A204.1 (cell line): ENCODE measurements at regions not wholly inside any gene's neighbourhood (a gene's known extent, or its start where the extent isn't known, plus 50 kb on each side); places are given as distances from the start of the nearest gene placed in this dataset.
"Not testable (repeated sequence)": the region's sequence is repeated elsewhere in the genome, so short reads cannot be mapped to it uniquely, and the experiment has no call there.

ENCODE experiments used
- FAIRE-seq: peaks from 2 replicates; lab custom pipeline; 2012; peaks lifted over from hg19 to GRCh38; lab: Jason Lieb, UNC

DNA sequence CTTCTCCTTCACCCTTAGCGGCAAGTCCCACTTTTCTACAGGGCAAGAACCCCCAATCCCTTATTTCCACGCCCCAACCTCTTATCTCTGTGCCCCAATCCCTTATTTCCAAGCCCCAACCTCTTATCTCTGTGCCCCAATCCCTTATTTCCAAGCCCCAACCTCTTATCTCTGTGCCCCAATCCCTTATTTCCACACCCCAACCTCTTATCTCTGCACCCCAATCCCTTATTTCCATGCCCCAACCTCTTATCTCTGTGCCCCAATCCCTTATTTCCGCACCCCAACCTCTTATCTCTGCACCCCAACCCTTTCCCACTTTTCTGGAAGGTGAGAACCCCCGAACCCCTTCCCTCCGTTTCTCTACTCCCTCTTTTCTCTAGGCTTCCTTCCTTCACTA, 116.1 kb upstream of the GJE1 start:
- not testable (repeated sequence) for FAIRE-seq

DNA sequence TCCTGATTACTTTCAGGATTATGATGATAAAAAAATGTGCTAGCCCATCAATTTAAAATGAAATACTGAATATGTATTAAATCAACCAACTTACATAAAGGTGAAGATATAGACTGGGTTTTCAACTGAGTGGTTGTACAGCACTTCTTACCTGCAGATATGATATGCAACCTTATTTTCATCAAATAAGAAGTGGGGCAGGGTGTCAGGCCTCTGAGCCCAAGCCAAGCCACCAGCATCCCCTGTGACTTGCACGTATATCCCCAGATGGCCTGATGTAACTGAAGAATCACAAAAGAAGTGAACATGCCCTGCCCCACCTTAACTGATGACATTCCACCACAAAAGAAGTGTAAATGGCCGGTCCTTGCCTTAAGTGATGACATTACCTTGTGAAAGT, 117.3 kb upstream of the GJE1 start:
- FAIRE-seq, result not testable (repeated sequence)

DNA sequence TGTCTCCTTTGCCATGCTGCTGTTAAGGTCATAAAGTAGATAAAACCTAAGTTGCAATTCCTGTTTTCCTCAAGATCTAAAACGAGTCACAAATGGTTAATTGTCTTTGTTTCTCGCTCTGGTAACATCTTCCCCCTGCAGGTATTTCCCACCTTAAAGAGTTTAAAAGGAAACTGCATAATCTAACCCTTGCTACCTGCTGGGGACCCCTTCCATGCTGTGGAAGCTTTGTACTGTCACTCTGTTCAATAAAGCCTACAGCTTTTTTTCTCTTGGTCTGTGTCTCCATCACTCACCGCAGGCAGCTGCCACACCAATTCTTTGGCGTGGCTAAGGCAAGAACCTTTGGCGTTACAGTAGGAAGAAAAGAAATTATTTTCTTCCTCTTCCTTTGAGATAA, 117.7 kb upstream of the GJE1 start:
- FAIRE-seq, result no peak

DNA sequence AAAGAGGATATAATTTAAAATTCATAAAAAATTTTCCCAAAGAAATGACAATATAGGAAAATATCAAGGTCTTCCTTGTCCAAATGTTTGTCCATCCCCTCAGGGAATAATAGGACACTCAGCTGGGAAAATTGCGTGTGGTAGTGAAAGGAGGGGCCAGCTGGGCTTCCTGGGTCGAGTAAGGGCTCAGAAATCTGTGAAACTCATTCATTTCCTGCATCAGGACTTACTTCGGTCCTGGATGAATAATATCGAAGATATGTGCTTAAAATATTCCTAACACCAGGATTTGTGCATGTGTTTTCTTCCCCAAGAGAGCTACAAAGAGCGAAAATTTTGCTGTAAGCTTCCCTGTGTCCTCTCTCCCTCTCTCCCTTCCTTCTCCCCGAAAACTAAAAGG, 118.2 kb upstream of the GJE1 start:
- FAIRE-seq, result no peak

DNA sequence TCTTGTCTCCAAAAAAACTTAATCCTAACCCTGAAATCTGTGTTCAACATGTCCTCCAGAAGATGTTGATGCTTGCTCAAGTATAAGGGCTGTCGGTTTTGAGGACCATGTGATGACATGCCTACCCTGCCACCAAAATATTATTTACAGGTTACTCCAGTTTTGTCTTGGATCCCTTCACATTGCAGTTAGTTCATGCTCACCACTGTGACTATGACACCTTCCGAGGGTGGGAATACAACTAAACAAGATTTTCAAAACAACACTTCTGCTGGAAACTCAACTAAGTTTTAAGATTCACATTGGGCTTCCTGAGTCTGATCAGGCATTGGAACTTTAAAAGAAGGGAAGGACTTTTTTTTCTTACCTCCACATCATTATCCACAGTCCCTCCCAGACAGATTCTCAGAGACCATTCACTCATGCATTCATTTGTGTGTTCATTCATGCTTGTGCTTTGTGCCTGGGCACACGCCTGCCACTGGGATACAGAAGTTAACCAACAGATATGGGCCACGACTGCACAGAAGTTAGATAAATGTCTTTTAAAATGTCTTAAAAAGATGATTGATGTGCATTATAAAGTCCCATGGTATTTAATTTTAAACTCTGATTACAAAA, 118.7 kb upstream of the GJE1 start:
- FAIRE-seq, result no peak

DNA sequence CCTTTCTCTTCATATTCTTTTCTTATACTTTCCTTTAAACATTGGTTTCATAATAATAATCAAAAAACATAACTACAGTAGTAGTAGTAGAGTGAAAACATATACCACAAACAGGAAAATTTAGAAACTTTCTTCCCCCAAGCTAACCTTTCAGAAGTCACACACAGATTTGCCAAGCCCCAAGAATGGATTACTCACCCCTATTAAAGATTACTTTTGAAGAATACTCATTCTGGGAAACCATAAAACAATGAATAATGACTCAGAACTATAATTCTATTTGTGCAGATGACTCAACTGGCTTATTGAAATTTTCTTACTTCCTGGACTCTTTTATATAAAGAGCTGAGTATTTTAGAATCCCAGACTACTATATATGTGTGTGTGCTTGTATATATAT, 119.4 kb upstream of the GJE1 start:
- no peak for FAIRE-seq

DNA sequence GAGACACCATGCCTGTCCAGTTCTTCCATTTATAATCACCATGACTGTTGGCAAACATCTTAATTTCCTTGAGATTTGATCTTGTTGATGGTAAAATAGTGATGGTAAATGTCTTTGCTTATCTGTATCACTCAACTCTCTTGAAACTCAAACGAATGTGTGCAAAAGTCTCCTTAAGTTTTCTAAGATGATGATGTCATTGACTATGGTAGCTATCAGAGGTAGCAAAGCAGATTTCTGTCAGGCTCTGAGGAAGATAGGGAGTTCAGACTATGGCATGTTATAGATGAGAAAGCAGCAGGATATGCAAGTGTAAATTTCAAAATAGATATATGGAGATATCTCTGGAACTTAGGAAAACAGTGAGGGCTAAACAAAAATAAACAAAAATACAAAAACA, 121.0 kb upstream of the GJE1 start:
- FAIRE-seq, result no peak

DNA sequence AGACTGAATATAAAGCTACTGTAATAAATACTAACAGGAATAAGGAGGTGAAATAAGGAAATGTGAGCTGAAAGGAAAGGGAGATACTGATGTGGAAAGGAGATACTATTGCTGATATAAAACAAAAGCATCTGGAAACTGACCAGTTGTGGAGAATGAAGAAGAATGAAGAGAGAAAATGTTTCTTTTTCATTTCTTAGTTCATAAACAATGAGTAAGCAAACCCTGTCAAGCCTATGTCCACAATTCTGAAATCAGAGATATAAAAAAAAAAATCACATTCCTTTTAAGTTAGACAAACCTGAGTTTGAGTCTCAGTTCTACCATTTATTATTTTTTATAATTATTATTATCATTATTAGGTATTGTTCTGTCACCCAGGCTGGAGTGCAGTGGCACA, 121.6 kb upstream of the GJE1 start:
- FAIRE-seq, result no peak

DNA sequence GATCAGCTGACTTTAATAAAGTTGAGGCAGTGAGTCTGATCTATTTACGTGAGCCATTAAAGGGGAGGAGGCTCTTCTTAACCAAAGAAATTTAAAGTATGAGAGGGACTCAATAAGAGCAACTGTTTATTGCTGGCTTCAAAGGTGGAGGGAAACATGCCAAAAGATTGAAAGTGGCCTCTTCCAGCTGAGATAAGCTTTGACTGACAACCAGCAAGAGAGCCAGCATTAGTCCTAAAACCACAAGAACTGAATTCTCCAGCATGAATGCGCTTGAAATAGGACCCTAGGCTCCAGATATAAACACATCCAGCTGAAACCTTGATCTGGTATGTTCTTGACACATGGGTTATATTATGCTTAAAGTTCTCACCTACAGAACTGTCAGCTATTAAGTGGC, 123.1 kb upstream of the GJE1 start:
- no peak for FAIRE-seq

DNA sequence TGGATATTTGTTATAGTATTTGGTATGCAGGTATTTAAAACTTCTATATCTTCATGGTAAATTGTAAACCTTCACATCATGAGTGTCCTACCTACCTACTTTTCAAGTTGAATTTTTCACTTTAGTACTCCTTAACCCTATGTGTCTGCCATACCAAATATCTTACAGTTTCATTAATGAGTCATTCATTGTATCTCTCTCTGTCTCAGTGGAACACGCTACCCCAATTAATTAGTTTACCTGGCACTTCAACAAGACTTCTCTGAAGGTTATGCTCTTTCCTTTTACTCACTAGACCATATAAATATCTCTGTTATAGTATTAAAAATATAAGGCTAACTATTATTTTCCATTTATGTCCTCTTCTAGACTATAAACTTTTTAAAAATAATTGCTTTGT, 123.9 kb upstream of the GJE1 start:
- FAIRE-seq, result no peak

DNA sequence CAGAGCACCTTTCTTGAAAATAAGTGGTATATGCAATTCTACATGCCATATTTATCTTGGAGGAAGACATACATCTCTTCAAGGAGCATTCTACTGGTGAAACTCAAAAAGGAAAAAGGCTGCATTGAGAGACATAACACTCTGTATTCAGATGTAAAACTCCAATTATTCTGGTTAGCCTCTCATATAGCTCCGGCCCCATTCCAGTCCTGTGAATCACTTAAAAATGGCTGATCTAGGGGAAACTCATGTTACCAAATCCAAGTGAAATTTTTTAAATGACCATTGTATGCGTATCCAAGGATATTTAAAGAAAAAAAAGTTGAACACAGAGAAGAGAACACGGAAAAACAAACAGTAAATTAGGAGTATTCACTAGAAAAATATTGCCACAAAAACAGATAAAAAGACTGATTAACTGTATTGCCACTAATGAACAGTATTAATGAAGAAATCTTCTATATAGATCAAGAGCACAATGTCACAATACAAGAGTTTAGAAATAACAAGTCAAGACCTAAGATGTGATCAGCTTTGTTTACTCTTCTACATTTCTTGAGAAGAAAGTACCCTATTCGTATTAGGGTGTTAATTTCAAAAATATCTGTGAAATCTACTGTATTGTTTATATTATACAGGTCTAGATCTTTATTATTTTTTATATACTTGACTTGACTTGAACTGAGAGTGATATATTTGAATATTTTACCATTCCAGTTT, 124.5 kb upstream of the GJE1 start:
- no peak for FAIRE-seq

DNA sequence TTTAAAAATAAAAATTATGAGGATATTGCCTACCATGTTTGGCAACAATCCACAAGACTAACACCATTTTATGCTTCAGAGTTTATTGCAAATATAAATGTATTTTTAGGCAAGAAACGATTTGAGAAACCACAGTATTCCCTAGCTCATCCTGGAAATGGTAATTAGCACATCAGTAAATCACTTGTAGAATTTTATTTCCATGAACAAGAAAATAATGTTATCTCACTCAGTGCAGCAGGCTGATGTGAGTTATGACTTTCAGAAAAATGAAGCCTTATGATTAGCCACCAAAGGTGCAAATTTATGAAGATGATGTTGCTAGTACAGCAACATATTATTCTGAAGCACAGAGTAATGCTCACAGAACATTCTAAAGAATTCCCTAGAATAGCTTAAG, 127.7 kb upstream of the GJE1 start:
- FAIRE-seq, result no peak

DNA sequence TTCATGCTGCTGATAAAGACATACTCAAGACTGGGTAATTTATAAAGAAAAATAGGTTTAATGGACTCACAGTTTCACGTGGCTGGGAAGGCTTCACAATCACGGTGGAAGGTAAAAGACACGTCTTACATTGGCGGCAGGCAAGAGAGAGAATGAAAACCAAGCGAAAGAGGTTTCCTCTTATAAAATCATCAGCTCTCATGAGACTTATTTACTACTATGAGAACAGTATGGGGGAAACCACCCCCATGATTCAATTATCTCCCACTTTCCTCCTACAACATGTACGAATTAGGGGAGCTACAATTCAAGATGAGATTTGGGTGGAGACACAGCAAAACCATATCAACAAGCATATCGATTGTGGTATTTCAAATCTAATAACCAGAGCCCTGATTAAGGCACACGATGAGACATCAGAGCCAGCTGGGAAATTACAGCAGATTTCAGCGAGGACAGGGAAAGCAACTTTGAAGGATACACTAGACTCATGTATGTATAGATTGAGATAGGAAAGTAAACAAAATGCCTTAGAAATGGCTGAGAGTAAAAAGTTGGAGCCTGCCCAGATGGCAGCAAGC, 129.8 kb upstream of the GJE1 start:
- FAIRE-seq, result no peak

DNA sequence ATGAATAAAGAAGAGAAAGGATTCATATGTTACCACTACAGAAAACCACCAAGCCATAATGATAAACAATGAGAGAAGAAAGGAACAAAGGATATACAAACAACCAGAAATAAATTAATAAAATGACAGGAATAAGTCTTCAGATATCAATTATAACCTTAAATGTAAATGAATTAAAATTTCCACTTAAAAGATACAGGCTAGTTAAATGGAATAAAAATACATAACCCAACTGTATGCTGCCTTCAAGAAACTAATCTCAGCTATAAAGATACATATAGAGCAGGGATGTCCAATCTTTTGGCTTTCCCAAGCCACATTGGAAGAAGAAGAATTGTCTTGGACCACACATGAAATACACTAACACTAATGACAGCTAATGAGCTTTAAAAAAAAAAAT, 135.9 kb upstream of the GJE1 start:
- FAIRE-seq, result no peak

DNA sequence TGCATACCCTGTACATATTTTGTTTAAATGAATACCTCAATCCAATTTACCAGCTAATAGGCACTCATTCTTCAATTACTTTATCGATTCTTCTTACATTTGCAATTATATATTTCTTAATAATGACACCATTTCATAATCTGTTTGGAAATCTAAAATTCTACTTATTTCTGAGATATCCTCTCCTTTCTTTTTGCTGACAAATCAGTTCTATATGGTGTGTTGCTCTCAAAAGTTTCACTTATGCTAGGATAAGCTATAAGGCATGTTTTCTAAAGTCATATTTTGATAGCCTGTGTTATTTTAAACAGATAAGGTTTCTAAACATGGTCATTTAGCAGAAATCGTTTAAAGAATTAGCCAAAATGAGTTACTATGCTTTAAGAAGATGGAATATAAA, 140.6 kb upstream of the GJE1 start:
- no peak for FAIRE-seq

DNA sequence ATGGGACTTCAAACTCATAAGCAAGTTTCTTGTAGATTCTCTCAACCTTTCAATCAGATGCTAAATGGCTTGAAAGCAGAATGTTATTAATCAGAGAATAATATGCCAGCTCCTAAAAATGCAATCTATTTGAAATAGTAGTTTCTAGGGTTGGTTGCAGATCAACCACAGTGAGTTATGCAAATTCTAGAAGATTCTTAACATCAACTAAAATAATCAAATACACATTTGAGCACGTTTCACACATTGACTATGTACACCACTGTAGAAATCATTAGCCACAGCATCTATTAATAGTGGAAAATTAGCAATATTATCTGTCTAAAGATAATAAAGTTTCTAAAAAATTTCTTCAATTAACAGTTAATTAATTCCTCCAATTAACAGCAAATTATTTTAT, 141.9 kb upstream of the GJE1 start:
- FAIRE-seq, result no peak

DNA sequence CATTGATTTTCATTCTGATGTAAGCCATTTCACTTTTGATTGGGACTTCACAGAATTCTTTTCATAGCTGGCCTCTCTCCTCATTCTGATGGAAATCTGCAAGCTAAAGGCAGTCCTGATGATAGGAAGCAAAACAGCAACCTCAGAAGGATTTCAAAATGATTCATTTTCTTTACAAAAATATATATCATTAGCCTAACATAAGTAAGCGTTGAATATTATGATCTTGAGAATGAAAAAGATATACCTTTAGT, 143.1 kb upstream of the GJE1 start:
- no peak for FAIRE-seq

DNA sequence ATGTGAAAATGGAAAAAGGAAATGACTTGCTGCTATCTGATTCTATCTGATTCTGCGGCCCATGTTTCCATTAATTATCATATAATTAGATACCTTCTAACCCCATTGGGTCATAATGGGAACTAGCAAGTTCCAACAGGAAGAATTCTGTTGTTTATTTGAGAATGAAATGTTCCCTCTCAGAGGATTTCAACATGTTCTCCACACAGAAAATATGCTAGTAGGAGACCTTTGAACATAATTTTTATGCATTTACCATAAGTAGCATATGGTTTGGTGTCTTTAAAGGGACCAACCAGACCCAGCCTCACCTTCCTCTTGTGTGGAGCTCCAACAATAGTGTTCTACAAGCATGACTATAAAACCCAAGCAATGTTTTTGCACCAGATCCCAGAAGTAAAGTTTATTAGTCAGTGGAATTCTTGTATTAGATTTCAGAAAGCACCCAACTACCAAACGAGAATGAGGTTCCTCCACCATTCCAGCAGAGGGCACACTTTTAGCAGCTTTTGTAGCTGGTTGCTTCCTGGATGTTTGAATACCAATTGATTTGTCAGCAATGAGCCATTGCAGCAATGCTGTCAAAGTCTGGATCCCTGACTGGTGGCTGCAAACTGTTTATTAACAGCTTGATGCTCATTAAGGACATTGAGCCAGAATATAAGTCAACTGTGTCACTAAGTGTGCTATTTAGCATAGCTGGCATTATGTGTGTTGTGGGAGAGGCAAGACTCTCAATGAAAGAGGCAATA, 143.6 kb upstream of the GJE1 start:
- FAIRE-seq, result no peak

DNA sequence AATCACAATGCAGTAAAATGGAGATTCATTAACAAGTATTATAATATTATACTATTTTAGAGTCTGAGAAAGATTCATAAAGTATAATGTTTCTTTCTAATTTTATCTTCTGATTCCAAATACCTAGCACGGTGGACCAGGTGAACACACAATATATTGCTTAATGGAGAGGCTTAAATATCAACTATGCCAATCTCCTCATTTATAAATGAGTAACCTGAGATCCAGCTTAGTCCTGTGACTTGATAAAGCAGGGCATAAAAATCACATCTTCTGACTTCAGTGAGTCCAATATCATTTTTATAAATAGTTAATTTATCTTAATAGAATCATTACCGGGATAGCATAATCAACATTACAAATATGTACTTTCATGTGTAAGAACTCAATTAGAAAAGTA, 144.4 kb upstream of the GJE1 start:
- no peak for FAIRE-seq

DNA sequence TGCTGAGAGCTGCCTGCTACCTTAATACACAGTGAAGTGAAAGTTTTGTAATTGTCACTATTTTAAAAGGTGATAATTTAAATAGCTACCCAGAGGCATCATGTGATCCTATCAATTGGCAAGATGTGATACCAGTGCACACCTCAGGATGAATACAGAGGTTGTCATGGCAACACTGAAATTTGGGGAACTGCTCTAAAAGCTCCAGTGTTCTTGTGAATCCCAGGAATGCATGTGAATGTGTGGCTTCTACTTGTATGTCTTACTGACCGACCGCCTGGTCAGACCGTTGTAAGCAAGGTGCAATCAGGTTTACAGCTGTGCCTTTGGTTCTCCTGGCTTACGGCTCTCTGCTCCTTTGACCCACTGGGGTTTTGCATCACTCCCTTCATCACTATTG, 146.3 kb upstream of the GJE1 start:
- no peak for FAIRE-seq

DNA sequence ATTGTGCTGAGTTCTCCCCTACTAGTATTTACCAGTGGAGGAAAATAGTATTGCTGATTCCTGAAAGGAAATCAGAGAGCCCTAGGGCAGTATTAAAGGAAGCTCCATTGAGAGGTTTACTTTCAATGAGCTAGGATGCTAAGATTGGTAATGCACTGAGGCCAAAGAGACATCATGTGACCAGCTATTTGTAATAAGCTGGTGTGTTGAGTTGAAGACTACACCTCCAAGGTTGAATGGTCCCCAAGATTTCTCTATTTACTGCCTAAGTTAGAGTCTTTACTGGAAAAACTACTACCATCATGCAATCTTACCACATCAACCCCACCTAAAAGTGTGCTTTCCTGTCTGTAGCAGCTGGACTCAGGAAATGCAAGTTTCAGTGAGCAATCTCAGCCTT, 151.5 kb upstream of the GJE1 start:
- FAIRE-seq, result no peak

DNA sequence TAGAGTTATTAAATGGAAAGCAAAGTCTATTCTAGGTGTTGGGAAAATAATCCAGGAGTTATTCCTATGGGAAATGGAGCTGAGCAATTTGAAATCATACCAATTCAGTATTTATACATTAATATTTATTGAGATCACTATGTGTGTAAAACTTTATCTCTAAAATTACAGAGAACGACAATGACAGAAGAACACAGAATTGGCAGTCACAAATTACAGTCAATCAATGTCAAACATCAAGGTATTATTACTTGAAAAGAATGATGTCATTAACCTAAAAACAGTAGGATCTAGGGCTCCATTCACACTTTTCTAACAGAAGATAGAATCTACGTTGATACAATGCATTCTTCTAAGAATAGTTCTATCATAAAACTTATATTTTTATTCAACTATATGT, 154.9 kb upstream of the GJE1 start:
- no peak for FAIRE-seq

DNA sequence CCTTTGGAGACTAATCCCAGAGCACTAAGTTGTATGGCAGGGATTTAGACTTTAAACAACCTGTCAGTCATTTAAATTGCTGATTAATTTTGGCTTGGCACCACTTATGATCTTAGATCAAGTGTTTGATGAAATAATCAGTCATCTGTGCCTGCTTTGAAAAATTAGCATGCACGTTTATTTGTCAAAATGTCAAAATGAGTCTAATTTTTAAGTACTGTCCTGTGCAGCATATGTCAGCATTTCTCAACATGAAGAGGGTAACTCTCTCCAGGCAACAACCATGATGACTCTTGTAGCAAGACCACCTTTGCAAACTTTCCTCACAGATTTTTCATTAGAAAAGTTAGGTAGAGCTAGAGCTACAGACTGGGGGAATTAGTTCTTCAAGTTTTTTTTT, 155.7 kb upstream of the GJE1 start:
- no peak for FAIRE-seq
